ENCODE measurements at regions not wholly inside any gene's neighbourhood (a gene's known extent, or its start where the extent isn't known, plus 50 kb on each side); places are given as distances from the start of the nearest gene placed in this dataset.
"Not testable (repeated sequence)": the region's sequence is repeated elsewhere in the genome, so short reads cannot be mapped to it uniquely, and the experiment has no call there.

DNA sequence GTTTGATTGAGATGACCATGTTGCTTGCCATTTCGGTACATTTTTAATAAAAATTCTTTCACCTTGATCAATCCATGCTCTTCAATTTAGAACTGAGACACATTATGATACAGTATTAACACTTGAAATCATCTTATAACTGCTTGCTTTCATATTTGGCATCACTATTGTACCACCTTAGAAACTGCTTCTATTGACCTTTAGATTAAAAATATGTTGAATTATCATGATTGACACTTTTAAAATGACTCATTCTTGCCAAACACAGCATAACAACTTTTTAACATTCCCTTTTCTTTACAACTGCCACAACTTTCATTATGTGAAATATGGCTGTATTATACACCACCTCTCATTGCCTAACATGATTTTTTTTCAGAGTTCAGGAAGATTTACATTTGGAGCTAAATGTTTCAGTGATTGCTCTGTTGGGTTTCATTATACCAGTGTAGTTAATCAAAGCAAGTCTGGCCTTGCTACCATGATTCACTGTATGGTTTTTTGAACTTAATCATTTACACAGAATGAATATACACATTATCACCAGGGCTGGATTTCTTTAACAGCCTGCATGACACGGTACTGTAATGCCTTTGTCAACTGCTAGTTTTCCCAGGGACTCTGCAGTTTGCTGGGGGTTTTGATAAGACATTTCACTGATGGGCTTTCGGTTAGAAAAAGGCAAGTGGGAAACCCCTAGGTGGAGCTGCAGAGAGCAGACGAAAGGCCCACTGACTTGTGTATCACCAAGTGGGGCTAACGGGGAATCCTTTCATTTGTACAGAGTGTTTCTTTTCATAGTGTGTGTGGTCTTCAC lies 93.6 kb upstream of the TLE4 start:
- intact Hi-C loops (cut with micrococcal nuclease) = loop anchor here (2.0 to 10.0 kb wide), 2 partner anchors 95 to 697 kb away; no protein-coding TSS in a partner anchor

GRCh38 chr9:79480639-79481038 lies 91.1 kb upstream of the TLE4 start:
- intact Hi-C loops (cut with micrococcal nuclease) = no loop called here

DNA sequence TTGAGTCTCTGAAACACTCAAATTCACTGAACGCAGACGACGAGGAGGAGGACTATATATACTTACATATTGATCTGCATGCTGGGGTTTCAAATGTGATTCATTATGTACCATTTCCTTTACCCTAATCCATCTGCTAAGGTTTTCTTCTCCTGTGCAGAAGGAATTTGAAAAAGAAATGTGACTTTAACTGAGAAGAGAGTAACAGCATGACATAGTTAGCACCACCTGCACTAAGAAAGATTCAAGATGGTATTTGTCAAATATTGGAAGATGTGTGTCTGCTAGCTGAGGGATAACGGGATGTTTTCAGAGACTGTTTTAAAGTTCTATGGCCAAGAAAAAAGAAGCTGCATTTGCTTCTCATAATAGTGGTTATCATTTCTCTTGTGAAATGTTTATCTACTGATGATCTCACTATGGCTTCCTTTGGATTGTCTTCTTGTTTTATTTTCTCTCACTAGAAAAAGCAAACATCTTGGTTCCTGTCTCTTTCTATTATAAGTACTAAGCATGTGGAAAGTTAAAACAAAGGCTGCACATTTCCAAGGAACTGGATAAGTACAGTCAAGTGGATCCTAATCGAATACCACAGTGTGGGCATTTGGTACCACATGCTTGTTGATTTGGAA lies 89.8 kb upstream of the TLE4 start:
- intact Hi-C loops (cut with micrococcal nuclease) = no loop called here

- intact Hi-C loops (cut with micrococcal nuclease) = no loop called here
These were observed 86.5 kb upstream of the TLE4 start for GRCh38 chr9:79485258-79485657.

DNA sequence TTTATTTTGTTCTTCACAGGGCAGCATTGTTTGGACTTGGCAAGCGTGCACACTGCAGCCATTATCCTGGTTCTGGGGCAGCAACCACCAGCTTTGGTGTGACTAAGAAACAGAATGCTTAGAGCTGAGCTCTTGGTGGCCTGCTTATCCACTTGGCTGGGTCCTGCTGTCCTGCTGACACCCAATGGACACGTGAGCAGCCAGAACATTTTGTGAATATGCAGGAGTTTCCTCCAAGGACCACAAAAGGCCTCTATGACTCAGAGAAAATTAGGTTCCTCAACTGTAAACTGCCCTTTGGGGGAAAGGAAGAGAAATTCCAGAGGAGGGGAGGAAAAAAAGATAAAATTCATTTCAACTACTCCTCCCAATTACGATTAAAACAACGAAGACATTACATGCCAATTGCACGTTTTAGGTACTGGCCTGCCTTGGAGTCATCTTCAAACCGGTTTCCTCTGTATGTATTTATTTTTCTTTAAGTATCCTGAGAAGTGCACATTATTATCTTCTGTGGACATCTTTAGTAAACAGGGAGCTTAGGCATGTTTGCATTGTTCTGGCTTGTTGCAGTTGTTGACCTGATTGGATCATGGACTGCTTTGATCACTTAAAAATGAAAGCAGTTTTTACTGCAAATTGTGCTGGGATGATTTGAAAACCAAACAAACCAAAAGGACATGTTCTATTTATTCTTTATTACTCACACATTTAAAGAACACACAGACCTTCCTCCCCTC lies 82.3 kb upstream of the TLE4 start:
- intact Hi-C loops (cut with micrococcal nuclease) = no loop called here

GRCh38 chr9:79490657-79491248 lies 81.0 kb upstream of the TLE4 start:
- intact Hi-C loops (cut with micrococcal nuclease) = no loop called here

DNA sequence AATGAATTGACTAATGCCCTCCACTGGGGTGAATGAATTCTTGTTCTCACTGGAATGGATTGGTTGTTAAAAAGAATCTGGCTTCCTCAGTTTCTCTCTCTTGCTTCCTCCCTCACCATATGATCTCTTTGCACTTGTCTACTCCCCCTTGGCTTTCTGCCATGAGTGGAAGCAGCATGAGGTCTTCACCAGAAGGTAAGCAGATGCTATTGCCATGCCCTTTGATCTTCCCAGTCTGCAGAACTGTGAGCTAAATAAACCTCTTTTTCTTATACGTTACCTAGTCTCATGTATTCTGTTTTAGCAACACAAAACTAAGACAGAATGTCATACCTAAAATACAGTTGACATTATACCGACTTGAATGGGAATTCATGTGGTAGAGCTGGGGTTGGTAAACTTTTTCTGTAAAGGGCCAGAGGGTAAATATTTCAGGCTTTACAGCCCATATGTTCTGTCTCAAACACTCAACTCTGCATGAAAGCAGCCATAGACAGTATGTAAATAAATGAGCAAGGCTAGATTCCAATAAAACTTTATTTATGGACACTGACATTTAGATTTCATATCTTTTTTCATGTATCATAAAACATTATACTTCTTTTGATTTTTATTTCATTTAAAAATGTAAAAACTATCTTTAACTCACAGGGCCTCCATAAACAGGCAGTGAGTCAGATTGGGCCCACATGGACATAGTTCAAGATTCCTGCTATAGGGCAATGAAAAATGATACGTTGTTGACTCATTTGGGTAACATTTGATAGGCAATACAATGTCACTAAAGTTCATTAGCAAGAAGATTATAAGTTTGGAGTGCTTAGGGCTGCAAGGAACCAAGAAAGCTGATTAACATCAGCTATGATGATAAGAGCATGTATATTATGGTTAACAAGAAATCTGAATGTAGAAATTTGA lies 79.4 kb upstream of the TLE4 start:
- intact Hi-C loops (cut with micrococcal nuclease) = no loop called here

DNA sequence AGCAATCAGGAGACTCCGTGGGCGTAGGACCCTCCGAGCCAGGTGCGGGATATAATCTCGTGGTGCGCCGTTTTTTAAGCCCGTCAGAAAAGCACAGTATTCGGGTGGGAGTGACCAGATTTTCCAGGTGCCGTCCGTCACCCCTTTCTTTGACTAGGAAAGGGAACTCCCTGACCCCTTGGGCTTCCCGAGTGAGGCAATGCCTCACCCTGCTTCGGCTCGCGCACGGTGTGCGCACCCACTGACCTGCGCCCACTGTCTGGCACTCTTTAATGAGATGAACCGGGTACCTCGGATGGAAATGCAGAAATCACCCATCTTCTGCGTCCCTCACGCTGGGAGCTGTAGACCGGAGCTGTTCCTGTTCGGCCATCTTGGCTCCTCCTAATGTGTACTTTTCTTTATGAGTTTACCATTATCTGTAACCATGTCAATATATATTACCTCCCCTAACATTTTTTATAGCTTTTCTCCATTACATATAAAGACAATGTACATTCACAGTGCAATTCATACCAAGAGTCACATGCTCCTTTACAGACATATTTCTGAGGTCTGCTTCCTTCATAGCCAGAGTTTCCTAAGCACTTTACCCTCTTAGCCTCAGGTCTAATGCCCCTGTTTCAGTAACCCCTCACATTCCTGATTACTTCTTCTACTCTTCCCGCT lies 71.4 kb upstream of the TLE4 start:
- intact Hi-C loops (cut with micrococcal nuclease) = not testable (repeated sequence)

- intact Hi-C loops (cut with micrococcal nuclease) = no loop called here
These were observed 70.2 kb upstream of the TLE4 start for GRCh38 chr9:79501546-79501945.

DNA sequence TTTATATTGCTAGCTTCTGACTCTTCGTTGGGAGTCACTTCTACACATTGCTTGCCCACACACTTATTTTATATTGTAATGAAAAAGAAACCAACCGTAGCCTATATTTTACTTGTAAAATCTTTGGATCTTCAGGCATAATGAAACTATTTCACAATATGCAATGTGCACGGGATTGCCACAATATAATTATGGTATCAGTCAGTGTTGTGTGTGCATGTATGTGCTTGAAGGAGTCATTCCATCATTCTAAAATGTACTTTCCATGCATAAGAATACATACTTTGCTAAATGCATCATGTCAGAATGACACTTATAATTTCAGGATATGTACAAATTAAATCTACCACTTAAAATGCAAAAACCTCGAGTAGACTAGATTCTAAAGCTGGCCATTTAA lies 64.0 kb upstream of the TLE4 start:
- intact Hi-C loops (cut with micrococcal nuclease) = no loop called here

- intact Hi-C loops (cut with micrococcal nuclease) = no loop called here
These were observed 59.5 kb upstream of the TLE4 start for GRCh38 chr9:79512251-79512650.

Measured in T-helper 1 cell treated with Interleukin-12 subunit alpha and Interleukin-12 subunit beta and Interleukin-4 antibody, amounts not matched to agents 30 ng/mL and 1 ng/mL, for 36 hours (primary cell).